Bronchial epithelial cell (primary cell): ENCODE measurements at regions not wholly inside any gene's neighbourhood (a gene's known extent, or its start where the extent isn't known, plus 50 kb on each side); places are given as distances from the start of the nearest gene placed in this dataset.

Source experiments
- DNase-seq: peaks from one replicate; pipeline ENCODE4 v3.0.0-alpha.2; 2010; ENCODE audit warnings: low read depth
- FAIRE-seq: peaks from 2 replicates; lab custom pipeline; 2011; peaks lifted over from hg19 to GRCh38; lab: Jason Lieb, UNC
- H3K27me3 ChIP-seq: 2 replicates; pipeline ENCODE4 v1.5.1; 2011; ENCODE audit warnings: low read length; ENCODE audit not compliant: control insufficient read depth, insufficient read depth
- H3K36me3 ChIP-seq: 2 replicates; pipeline ENCODE4 v1.5.1; 2011; ENCODE audit warnings: low read length; ENCODE audit not compliant: control insufficient read depth, insufficient read depth
- H3K4me3 ChIP-seq: 2 replicates; pipeline ENCODE4 v1.5.1; 2011; ENCODE audit warnings: mild to moderate bottlenecking, low read depth, low read length, control low read depth
- TF ChIP-seq, protein P1 (sequence below): IDR thresholded peaks from 2 replicates; pipeline ENCODE4 v1.5.1; 2011; ENCODE audit warnings: mild to moderate bottlenecking, moderate library complexity, low read length, control low read depth, inconsistent platforms; ENCODE audit not compliant: insufficient read depth, severe bottlenecking

GRCh38 chr2:129144082-129144791 lies 825.6 kb upstream of the HS6ST1 start:
- TF ChIP-seq, protein P1, sequence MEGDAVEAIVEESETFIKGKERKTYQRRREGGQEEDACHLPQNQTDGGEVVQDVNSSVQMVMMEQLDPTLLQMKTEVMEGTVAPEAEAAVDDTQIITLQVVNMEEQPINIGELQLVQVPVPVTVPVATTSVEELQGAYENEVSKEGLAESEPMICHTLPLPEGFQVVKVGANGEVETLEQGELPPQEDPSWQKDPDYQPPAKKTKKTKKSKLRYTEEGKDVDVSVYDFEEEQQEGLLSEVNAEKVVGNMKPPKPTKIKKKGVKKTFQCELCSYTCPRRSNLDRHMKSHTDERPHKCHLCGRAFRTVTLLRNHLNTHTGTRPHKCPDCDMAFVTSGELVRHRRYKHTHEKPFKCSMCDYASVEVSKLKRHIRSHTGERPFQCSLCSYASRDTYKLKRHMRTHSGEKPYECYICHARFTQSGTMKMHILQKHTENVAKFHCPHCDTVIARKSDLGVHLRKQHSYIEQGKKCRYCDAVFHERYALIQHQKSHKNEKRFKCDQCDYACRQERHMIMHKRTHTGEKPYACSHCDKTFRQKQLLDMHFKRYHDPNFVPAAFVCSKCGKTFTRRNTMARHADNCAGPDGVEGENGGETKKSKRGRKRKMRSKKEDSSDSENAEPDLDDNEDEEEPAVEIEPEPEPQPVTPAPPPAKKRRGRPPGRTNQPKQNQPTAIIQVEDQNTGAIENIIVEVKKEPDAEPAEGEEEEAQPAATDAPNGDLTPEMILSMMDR: no peak
- Histone ChIP-seq H3K36me3 (no peaks in the 10 kb centered on the region), H3K4me3 (no peak overlapping the region), H3K27me3 (no peaks in the 10 kb centered on the region)
- FAIRE-seq (no peak), DNase-seq (no peak)

DNA sequence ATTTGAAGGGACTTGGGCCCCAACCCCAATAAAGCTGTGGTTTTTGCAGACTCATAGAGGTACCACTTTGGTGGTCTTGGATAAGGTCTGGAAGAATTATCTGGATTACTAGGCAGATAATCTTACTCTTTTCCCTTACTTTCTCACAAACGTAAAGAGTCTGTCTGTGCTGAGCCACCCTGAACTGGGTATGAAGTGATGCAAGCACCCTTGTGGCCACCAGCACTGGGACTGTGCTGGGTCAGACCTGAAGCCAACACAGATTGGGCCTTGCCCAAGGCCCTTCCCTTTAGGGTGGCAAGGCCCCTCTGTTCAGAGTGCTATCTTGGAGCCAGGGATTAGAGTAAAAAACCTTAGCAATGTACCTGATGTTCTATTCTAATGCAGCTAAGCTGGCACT lies 827.0 kb upstream of the RAB6C start:
- DNase-seq (no peak), FAIRE-seq (no peak)
- H3K36me3 ChIP-seq: no peaks in the 10 kb centered on the region
- TF ChIP-seq, protein P1: no peak
- no peak overlapping the region for H3K4me3 ChIP-seq
- H3K27me3 ChIP-seq: no peaks in the 10 kb centered on the region

GRCh38 chr2:129160879-129161278 lies 818.6 kb upstream of the RAB6C start:
- FAIRE-seq: no peak
- Histone ChIP-seq H3K27me3 (no peaks in the 10 kb centered on the region), H3K4me3 (no peak overlapping the region), H3K36me3 (no peaks in the 10 kb centered on the region)
- TF ChIP-seq, protein P1: no peak
- DNase-seq: no peak

DNA sequence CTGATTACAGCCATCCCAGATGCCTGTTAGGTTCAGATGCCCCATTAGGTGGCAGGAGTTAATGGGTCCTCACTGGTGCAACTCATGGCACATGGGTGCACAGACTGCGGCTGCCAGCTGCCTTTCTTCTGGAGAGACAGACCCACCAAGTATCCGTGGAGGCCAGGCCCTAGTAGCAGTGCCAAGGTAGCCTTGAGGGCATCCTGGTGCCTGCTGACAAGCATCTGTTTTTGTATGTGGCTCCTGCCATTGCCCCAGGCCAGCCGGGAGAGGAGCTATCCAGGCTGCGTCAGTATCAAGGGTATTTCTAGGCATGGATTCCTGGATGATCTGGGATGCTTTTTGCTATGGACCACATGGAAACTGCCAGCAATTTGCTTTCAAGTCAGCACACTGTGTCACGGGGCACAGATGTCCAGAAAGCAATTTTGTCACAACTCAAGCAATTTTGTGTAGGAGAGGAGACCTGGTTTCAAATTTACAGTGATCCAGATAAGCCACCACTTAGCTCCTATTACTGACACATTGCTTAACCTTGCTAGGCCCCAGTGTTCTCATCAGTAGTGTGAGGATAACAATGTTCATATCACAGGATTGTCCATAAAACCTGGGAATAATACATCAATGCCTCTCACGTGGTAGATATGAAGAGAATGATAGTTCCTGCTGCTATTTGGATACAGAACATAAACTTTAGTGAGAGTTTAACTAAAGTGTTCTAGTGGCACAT lies 815.1 kb upstream of the RAB6C start:
- Histone ChIP-seq H3K4me3 (no peak overlapping the region), H3K36me3 (no peaks in the 10 kb centered on the region), H3K27me3 (no peaks in the 10 kb centered on the region)
- DNase-seq (no peak), FAIRE-seq (no peak)
- TF ChIP-seq, protein P1: no peak

- FAIRE-seq (no peak), DNase-seq (peak; percentile 7)
- no peak overlapping the region for H3K4me3 ChIP-seq
- TF ChIP-seq, protein P1: no peak
- no peaks in the 10 kb centered on the region for H3K27me3 ChIP-seq
- H3K36me3 ChIP-seq: no peaks in the 10 kb centered on the region
These were observed 814.5 kb upstream of the RAB6C start for GRCh38 chr2:129165006-129165405.

- H3K36me3 ChIP-seq: no peaks in the 10 kb centered on the region
- peak; percentile 77 for DNase-seq
- TF ChIP-seq, protein P1: no peak
These were observed 812.0 kb upstream of the RAB6C start for GRCh38 chr2:129167456-129167855.

More at GRCh38 chr2:129167456-129167855, 812.0 kb upstream of the RAB6C start:
- Histone ChIP-seq H3K4me3 (no peak overlapping the region), H3K27me3 (no peaks in the 10 kb centered on the region)
- FAIRE-seq: no peak
